SK-N-MC (cell line): ENCODE measurements at regions not wholly inside any gene's neighbourhood (a gene's known extent, or its start where the extent isn't known, plus 50 kb on each side); places are given as distances from the start of the nearest gene placed in this dataset.
"Not testable (repeated sequence)": the region's sequence is repeated elsewhere in the genome, so short reads cannot be mapped to it uniquely, and the experiment has no call there.

Experiments used
- DNase-seq: peaks from one replicate; pipeline ENCODE4 v3.0.0-alpha.2; 2011; ENCODE audit warnings: low read depth, low spot score
- H3K27ac ChIP-seq: fragments of 200-600 bp; sonication (generic); 2 replicates; pipeline ENCODE4 v1.5.1; 2016; ENCODE audit warnings: mixed run types
- H3K36me3 ChIP-seq: fragments of 200-600 bp; sonication (generic); 2 replicates; pipeline ENCODE4 v1.6.1; 2017; ENCODE audit warnings: antibody characterized with exemption, low read length, mixed read lengths; ENCODE audit not compliant: insufficient read depth
- H3K4me3 ChIP-seq: fragments of 200-600 bp; sonication (generic); 2 replicates; pipeline ENCODE4 v1.5.1; 2016
- H3K9ac ChIP-seq: fragments of 200-600 bp; sonication (generic); 2 replicates; pipeline ENCODE4 v1.8.0; 2017; ENCODE audit warnings: mixed run types, mixed read lengths; ENCODE audit not compliant: insufficient read length
- H3K9me3 ChIP-seq: fragments of 200-600 bp; sonication (generic); 2 replicates; pipeline ENCODE4 v1.6.1; 2017; ENCODE audit warnings: low read depth, mild to moderate bottlenecking, antibody characterized with exemption, low read length, moderate library complexity, mixed read lengths
- EZH2 ChIP-seq: fragments of 200-600 bp; sonication (generic); IDR thresholded peaks from one replicate; pipeline ENCODE4 v1.6.1; 2017; ENCODE audit warnings: antibody characterized with exemption
- FOXP2 ChIP-seq: optimal IDR thresholded peaks from 2 replicates; pipeline ENCODE3; 2011; ENCODE audit warnings: mild to moderate bottlenecking, moderate library complexity; ENCODE audit not compliant: insufficient read depth; ENCODE audit errors: extremely low read length, control extremely low read depth
- POLR2AphosphoS5 ChIP-seq: IDR thresholded peaks from 2 replicates; pipeline ENCODE4 v1.6.1; 2012; ENCODE audit warnings: mild to moderate bottlenecking, low read depth, low read length, borderline replicate concordance

DNA sequence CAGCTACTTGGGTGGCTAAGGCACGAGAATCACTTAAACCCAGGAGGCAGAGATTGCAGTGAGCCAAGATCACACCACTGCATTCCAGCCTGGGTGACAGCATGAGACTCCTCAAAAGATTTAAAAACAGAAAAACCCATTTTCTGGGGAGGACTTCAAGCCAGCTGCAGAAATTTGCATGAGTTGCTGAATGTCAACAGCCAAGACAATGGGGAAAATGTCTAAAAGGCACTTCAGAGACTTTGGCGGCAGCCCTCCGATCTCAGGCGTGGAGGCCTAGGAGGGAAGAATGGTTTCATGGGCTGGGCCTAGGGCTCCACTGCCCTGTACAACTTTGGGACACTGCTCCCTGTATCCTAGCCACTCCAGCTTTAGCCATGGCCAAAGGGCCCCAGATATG is 177.8 kb upstream of the C14orf180 start:
- Histone ChIP-seq H3K9me3 (0 out of 2 replicates have a peak, but pooled peaks cover 3% of the 10 kb centered on the region), H3K9ac (no peak overlapping the region), H3K27ac (no peak overlapping the region), H3K4me3 (no peak overlapping the region), H3K36me3 (no peaks in the 10 kb centered on the region)
- no peak for TF ChIP-seq EZH2
- TF ChIP-seq FOXP2 = no peak
- no peak for TF ChIP-seq POLR2AphosphoS5
- no peak for DNase-seq

DNA sequence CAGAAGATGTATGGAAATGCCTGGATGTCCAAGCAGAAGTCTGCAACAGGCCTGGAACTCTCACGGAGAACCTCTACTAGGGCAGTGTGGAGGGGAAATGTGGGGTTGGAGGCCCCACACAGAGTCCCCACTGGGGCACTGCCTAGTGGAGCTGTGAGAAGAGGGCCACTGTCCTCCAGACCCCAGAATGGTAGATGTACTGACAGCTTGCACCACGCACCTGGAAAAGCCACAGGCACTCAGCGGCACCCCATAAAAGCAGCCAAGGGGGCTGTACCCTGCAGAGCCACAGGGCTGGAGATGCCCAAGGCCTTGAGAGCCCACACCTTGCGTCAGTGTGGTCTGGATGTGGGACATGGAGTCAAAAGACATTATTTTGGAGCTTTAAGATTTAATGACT is 177.3 kb upstream of the C14orf180 start:
- not testable (repeated sequence) for H3K9ac ChIP-seq, H3K27ac ChIP-seq, H3K9me3 ChIP-seq, H3K36me3 ChIP-seq, H3K4me3 ChIP-seq, DNase-seq

- no peak overlapping the region for H3K9ac ChIP-seq
- H3K36me3 ChIP-seq = no peaks in the 10 kb centered on the region
- TF ChIP-seq EZH2 (no peak), FOXP2 (no peak), POLR2AphosphoS5 (no peak)
- H3K4me3 ChIP-seq = no peak overlapping the region
- DNase-seq = no peak
- H3K9me3 ChIP-seq = no peaks in the 10 kb centered on the region
- H3K27ac ChIP-seq = no peak overlapping the region
Measured at GRCh38 chr14:104403421-104404220, 175.9 kb upstream of the C14orf180 start.

GRCh38 chr14:104404922-104405321 is 174.6 kb upstream of the C14orf180 start:
- H3K4me3 ChIP-seq = no peak overlapping the region
- H3K9ac ChIP-seq = no peak overlapping the region
- no peaks in the 10 kb centered on the region for H3K9me3 ChIP-seq
- H3K36me3 ChIP-seq = no peaks in the 10 kb centered on the region
- no peak overlapping the region for H3K27ac ChIP-seq
- DNase-seq = no peak
- TF ChIP-seq EZH2 (no peak), POLR2AphosphoS5 (no peak), FOXP2 (no peak)

DNA sequence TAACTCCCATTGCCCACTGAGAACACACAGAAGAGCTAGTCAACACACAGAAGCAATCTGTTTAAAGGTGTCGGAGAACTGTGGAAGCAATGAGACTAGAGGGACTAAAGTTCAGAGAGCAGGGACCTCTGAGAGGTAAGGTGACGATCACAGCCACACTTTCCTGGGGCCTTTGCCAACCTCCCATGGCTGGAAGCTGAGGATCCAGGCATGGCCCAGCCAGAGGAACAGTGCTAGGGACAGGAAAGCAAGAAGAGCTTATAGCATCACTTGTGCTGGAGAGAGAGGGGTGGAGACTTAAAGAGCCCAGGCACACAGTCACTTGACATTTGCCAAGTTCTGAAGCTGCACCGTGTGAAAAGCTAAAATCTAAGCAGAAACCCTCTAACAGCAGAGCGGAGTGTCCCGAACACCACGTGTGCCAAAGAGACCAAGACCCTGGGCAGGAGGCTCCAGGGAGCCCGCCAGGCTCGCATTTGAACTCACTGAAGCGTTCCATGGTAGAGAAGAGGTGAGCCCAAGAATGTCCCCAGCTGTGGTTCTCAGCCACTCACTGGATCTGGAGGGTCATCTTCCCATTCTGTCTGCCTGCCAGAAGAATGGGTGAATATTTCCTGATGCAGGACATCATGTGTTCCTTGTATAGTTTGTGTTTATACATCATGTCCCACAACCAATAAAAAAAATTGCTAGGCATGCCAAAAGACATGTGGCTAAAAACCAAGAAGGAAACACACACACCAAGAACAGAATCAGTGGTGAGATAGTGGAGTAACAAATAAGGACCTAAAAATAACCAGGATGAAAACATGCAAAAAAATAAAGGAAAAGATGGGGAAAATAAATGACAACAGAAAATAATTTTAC is 174.0 kb upstream of the C14orf180 start:
- Histone ChIP-seq H3K4me3 (no peak overlapping the region), H3K36me3 (no peaks in the 10 kb centered on the region), H3K9me3 (no peaks in the 10 kb centered on the region), H3K9ac (no peak overlapping the region), H3K27ac (no peak overlapping the region)
- TF ChIP-seq FOXP2 (no peak), POLR2AphosphoS5 (no peak), EZH2 (no peak)
- DNase-seq = no peak

GRCh38 chr14:104406831-104407230 is 172.7 kb upstream of the C14orf180 start:
- H3K9me3 ChIP-seq = no peaks in the 10 kb centered on the region
- H3K36me3 ChIP-seq = no peaks in the 10 kb centered on the region
- TF ChIP-seq POLR2AphosphoS5 = no peak
- no peak for TF ChIP-seq FOXP2
- no peak for TF ChIP-seq EZH2
- no peak overlapping the region for H3K27ac ChIP-seq
- no peak overlapping the region for H3K4me3 ChIP-seq
- H3K9ac ChIP-seq = no peak overlapping the region
- no peak for DNase-seq

DNA sequence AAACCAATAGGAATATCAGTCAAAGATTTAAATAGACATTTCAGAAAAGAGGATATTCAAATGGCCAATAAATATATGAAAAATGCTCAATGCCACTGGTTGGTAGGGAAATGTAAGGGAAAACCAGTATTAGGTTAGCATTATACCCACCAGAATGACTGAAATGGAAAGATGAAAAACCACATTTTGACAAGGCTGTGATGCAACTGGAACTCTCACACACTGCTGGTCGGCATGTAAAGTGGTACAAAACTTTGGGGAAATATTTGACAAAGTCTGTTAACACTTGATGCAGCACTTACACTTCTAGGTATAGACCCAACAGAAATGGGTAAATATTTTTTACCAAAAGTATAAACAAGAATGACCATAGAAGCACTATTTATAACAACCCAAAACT is 163.2 kb upstream of the C14orf180 start:
- no peak overlapping the region for H3K27ac ChIP-seq
- no peak overlapping the region for H3K9ac ChIP-seq
- no peaks in the 10 kb centered on the region for H3K36me3 ChIP-seq
- DNase-seq = no peak
- H3K4me3 ChIP-seq = no peak overlapping the region
- H3K9me3 ChIP-seq = no peaks in the 10 kb centered on the region
- no peak for TF ChIP-seq FOXP2
- TF ChIP-seq EZH2 = no peak
- no peak for TF ChIP-seq POLR2AphosphoS5

DNA sequence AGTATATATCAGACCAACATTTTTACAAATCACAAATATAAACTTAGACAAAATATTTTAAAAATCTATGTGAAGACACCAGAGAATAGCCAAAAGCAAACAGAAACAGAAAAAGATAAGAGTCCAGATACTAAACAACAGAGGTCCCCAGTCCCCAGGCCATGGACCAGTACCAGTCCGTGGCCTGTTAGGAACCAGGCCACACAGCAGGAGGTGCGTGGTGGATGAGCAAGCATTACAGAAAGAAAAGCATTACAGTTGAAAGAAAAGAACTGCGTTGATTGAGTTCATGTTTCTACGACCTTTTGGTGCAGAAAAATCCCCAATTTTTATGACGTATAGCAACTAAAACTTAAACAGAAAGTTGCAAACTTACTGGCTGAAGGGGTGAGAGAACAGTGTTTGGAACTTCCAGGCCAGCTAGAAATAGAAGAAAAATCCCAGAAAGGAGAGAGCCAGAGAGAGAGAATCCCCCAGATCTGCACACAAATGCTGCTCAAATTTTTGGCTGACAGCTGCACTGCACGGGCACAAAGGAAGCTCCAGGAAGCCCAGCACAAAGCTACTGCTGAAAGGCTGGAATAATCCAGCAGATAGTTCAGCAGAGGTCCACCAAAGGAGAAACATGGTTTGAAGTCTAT is 159.6 kb upstream of the C14orf180 start:
- Histone ChIP-seq H3K36me3 (no peaks in the 10 kb centered on the region), H3K4me3 (no peak overlapping the region), H3K9ac (no peak overlapping the region), H3K9me3 (no peaks in the 10 kb centered on the region), H3K27ac (no peak overlapping the region)
- DNase-seq = no peak
- TF ChIP-seq FOXP2 (no peak), EZH2 (no peak), POLR2AphosphoS5 (no peak)

GRCh38 chr14:104420523-104420922 is 159.0 kb upstream of the C14orf180 start:
- not testable (repeated sequence) for H3K9ac ChIP-seq, H3K36me3 ChIP-seq, DNase-seq, H3K9me3 ChIP-seq, H3K27ac ChIP-seq, H3K4me3 ChIP-seq
